ENCODE measurements at regions not wholly inside any gene's neighbourhood (a gene's known extent, or its start where the extent isn't known, plus 50 kb on each side); places are given as distances from the start of the nearest gene placed in this dataset.

DNA sequence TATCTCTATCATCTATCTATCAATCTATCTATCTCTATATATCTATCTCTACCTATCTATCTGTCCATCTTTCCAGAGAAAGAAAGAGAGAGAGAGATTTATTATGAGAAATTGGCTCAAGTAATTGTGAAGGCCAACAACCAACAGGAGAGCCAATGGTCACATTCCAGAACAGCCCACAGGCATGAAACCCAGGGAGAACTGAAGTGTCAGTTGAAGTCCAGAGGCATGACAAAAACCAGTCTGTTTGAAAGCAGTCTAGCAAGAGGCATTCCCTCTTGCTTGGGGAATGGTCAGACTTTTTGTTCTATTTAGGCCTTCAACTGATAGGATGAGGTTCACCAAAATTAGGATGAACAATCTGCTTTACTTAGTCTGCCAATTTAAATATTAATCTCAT is 87.6 kb upstream of the PLCXD3 start:
- TF ChIP-seq POLR2A (IDR thresholded peaks at IDR 0.05; ENCODE audit: low read length) (no peak), GATA1 (IDR thresholded peaks at IDR 0.05; ENCODE audit: low read depth, low read length) (no peak)
